ENCODE measurements at regions not wholly inside any gene's neighbourhood (a gene's known extent, or its start where the extent isn't known, plus 50 kb on each side); places are given as distances from the start of the nearest gene placed in this dataset.

- no peak for DNase-seq
These were observed 285.0 kb downstream of the DMRT2 start for GRCh38 chr9:1335174-1335573.

- no peak for DNase-seq
These were observed 287.0 kb downstream of the DMRT2 start for GRCh38 chr9:1337169-1337568.

GRCh38 chr9:1340390-1340789 is 290.2 kb downstream of the DMRT2 start:
- DNase-seq = no peak

GRCh38 chr9:1353291-1353690 is 303.1 kb downstream of the DMRT2 start:
- no peak for DNase-seq

- no peak for DNase-seq
These were observed 303.9 kb downstream of the DMRT2 start for GRCh38 chr9:1354086-1354485.

GRCh38 chr9:1354606-1355005 is 304.4 kb downstream of the DMRT2 start:
- no peak for DNase-seq

GRCh38 chr9:1355656-1356055 is 305.5 kb downstream of the DMRT2 start:
- no peak for DNase-seq

GRCh38 chr9:1362845-1363244 is 312.7 kb downstream of the DMRT2 start:
- no peak for DNase-seq

- no peak for DNase-seq
These were observed 316.1 kb downstream of the DMRT2 start for GRCh38 chr9:1366276-1366675.

- DNase-seq = no peak
These were observed 319.1 kb downstream of the DMRT2 start for GRCh38 chr9:1369297-1369696.

- no peak for DNase-seq
These were observed 323.3 kb downstream of the DMRT2 start for GRCh38 chr9:1373445-1373844.

GRCh38 chr9:1383899-1384455 is 333.8 kb downstream of the DMRT2 start:
- peak; percentile 24 for DNase-seq

GRCh38 chr9:1384816-1385215 is 334.7 kb downstream of the DMRT2 start:
- DNase-seq = no peak

- DNase-seq = no peak
These were observed 336.3 kb downstream of the DMRT2 start for GRCh38 chr9:1386420-1386819.

- DNase-seq = no peak
These were observed 338.1 kb downstream of the DMRT2 start for GRCh38 chr9:1388216-1388615.

- peak; percentile 27 for DNase-seq
These were observed 350.8 kb downstream of the DMRT2 start for GRCh38 chr9:1400983-1401382.

GRCh38 chr9:1404940-1405339 is 354.8 kb downstream of the DMRT2 start:
- no peak for DNase-seq

GRCh38 chr9:1411826-1412225 is 361.7 kb downstream of the DMRT2 start:
- no peak for DNase-seq

GRCh38 chr9:1414711-1415131 is 364.6 kb downstream of the DMRT2 start:
- peak; percentile 57 for DNase-seq

GRCh38 chr9:1415146-1415545 is 365.0 kb downstream of the DMRT2 start:
- DNase-seq = peak; percentile 45

- no peak for DNase-seq
These were observed 366.1 kb downstream of the DMRT2 start for GRCh38 chr9:1416261-1416660.

- DNase-seq = no peak
These were observed 371.3 kb downstream of the DMRT2 start for GRCh38 chr9:1421436-1421835.

GRCh38 chr9:1427875-1428274 is 377.7 kb downstream of the DMRT2 start:
- DNase-seq = peak; percentile 36

GRCh38 chr9:1429297-1429696 is 379.1 kb downstream of the DMRT2 start:
- peak; percentile 51 for DNase-seq

- DNase-seq = no peak
These were observed 381.3 kb downstream of the DMRT2 start for GRCh38 chr9:1431461-1431860.

Measured in femur (tissue), 1 donor.